Karpas-422 (cell line): ENCODE measurements at regions not wholly inside any gene's neighbourhood (a gene's known extent, or its start where the extent isn't known, plus 50 kb on each side); places are given as distances from the start of the nearest gene placed in this dataset.
"Not testable (repeated sequence)": the region's sequence is repeated elsewhere in the genome, so short reads cannot be mapped to it uniquely, and the experiment has no call there.

Experiments
- DNase-seq: peaks from one replicate; pipeline ENCODE4 v3.0.0-alpha.2; 2015
- H2AFZ ChIP-seq: fragments of 200-600 bp; sonication (generic); 2 replicates; pipeline ENCODE4 v1.6.1; 2014; ENCODE audit warnings: antibody characterized with exemption, low read length, mixed read lengths
- H3K27ac ChIP-seq: fragments of 200-600 bp; sonication (generic); 2 replicates; pipeline ENCODE4 v1.5.1; 2014; ENCODE audit warnings: mild to moderate bottlenecking, low read length, moderate library complexity
- H3K27me3 ChIP-seq: fragments of 200-600 bp; sonication (generic); 2 replicates; pipeline ENCODE4 v1.6.1; 2014; ENCODE audit warnings: low read length, mixed read lengths
- H3K36me3 ChIP-seq: fragments of 200-600 bp; sonication (generic); 2 replicates; pipeline ENCODE4 v1.6.1; 2014; ENCODE audit warnings: low read length, mixed read lengths; ENCODE audit not compliant: insufficient read depth
- H3K4me1 ChIP-seq: fragments of 200-600 bp; sonication (generic); 2 replicates; pipeline ENCODE4 v1.6.1; 2014; ENCODE audit warnings: mild to moderate bottlenecking, low read length, mixed read lengths
- H3K4me2 ChIP-seq: fragments of 200-600 bp; sonication (generic); 2 replicates; pipeline ENCODE4 v1.6.1; 2014; ENCODE audit warnings: low read length, low read depth, mild to moderate bottlenecking; ENCODE audit not compliant: poor library complexity, severe bottlenecking
- H3K4me3 ChIP-seq: fragments of 200-600 bp; sonication (generic); 2 replicates; pipeline ENCODE4 v1.5.1; 2014; ENCODE audit warnings: mild to moderate bottlenecking, antibody characterized with exemption, low read length, mixed read lengths
- H3K79me2 ChIP-seq: fragments of 200-600 bp; sonication (generic); 2 replicates; pipeline ENCODE4 v1.6.1; 2014; ENCODE audit warnings: mild to moderate bottlenecking, low read length, mixed read lengths
- H3K9ac ChIP-seq: fragments of 200-600 bp; sonication (generic); 2 replicates; pipeline ENCODE4 v1.6.0; 2014; ENCODE audit warnings: low read length
- H3K9me2 ChIP-seq: fragments of 200-600 bp; sonication (generic), shearing (Covaris generic); replicated peaks from 2 replicates; pipeline ENCODE4 v1.6.0; 2014; ENCODE audit warnings: mild to moderate bottlenecking, low read length, moderate library complexity; ENCODE audit not compliant: insufficient read depth
- H3K9me3 ChIP-seq: fragments of 300-700, 200-600 bp; sonication (generic); 2 replicates; pipeline ENCODE4 v1.6.1; 2014; ENCODE audit warnings: low read length, mixed read lengths
- H4K20me1 ChIP-seq: fragments of 200-600 bp; sonication (generic); 2 replicates; pipeline ENCODE4 v1.6.1; 2014; ENCODE audit warnings: mild to moderate bottlenecking, antibody characterized with exemption, low read length, low read depth; ENCODE audit not compliant: insufficient read depth

DNA sequence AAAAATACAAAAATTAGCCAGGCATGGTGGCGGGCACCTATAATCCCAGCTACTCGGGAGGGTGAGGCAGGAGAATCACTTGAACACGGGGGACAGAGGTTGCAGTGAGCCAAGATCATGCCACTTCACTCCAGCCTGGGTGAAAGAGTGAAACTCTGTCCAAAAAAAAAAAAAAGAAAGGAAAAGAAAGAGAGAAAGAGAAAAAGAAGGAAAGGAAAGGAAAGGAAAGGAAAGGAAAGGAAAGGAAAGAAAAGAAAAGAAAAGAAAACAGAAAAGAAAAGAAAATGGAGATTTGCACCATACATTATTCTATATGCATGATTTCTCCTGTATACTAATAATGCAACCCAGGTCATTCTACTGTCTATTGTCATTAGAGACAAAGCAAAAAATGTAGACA lies 421.5 kb downstream of the PCDH19 start:
- H2AFZ ChIP-seq, DNase-seq, H3K4me1 ChIP-seq, H3K9ac ChIP-seq, H3K9me2 ChIP-seq, H3K4me3 ChIP-seq, H3K9me3 ChIP-seq, H3K27ac ChIP-seq, H3K4me2 ChIP-seq, H3K79me2 ChIP-seq, H4K20me1 ChIP-seq, H3K36me3 ChIP-seq, H3K27me3 ChIP-seq: not testable (repeated sequence)

- no peaks in the 10 kb centered on the region for H3K4me1 ChIP-seq
- no peak overlapping the region for H3K4me3 ChIP-seq
- H3K36me3 ChIP-seq, result no peaks in the 10 kb centered on the region
- no peak overlapping the region for H2AFZ ChIP-seq
- no peak overlapping the region for H3K27ac ChIP-seq
- no peaks in the 10 kb centered on the region; the same call in 1 of the 2 replicates for H3K9me2 ChIP-seq
- H3K27me3 ChIP-seq, result no peaks in the 10 kb centered on the region
- H4K20me1 ChIP-seq, result no peaks in the 10 kb centered on the region
- no peaks in the 10 kb centered on the region for H3K79me2 ChIP-seq
- no peak overlapping the region for H3K4me2 ChIP-seq
- no peaks in the 10 kb centered on the region for H3K9me3 ChIP-seq
- DNase-seq, result no peak
- no peak overlapping the region for H3K9ac ChIP-seq
Measured at GRCh38 chrX:99973572-99974226, 436.4 kb downstream of the PCDH19 start.

DNA sequence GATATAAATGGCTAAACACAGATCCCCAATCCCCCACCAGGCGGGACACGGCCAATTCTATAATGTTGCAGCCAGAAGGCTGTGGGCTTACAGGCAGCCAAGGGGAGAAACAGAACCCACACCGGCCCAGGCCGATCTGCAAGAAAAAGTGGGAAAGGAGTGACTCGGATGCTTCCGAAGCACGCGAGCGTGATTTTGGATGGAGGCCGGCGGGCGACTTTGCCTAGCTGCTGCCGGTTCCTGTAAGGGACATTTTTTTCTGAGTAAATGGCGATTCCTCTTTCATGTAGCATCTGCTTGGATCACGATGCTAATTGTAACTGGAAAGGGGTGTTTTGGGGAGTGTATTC lies 470.2 kb downstream of the PCDH19 start:
- Histone ChIP-seq H3K9ac (no peak overlapping the region), H3K4me3 (no peak overlapping the region), H4K20me1 (no peaks in the 10 kb centered on the region), H3K4me2 (no peak overlapping the region), H3K9me2 (no peaks in the 10 kb centered on the region), H3K27ac (no peak overlapping the region), H3K36me3 (no peaks in the 10 kb centered on the region), H3K79me2 (no peaks in the 10 kb centered on the region), H3K27me3 (no peaks in the 10 kb centered on the region), H2AFZ (no peak overlapping the region), H3K9me3 (no peaks in the 10 kb centered on the region), H3K4me1 (no peaks in the 10 kb centered on the region)
- no peak for DNase-seq

DNA sequence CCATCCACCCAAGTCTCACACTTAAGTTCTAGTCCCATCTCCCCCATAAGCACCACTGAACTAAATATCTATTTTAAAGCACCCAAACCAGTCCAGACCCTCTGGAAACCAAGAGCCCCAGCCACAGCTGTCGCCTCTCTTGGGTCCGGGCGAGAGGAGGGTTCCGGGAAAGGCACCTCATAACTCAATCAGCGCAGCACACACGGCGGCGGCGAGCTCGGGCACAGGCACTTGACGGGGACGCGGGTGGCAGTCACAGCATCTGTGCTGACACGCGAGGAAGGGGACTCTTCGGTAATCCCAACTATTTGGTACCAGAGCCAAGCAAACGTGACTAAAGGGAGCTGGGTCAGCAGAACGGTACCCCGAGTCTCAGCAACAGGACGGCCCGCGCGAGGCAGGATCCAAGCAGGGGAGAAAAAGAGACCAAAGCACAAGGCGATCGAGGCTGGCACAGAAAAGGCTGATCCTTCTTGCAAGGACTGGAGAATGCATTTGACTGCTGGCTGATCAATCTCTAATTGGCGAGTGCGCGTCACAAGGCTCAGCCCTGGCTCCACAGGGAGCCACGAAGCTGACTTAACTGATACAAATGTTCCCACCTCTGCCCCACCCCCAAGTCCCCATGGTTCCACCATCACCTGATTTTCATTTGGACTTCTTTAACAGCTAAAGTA lies 470.7 kb downstream of the PCDH19 start:
- not testable (repeated sequence) for H3K27ac ChIP-seq, H3K4me1 ChIP-seq, H2AFZ ChIP-seq, H4K20me1 ChIP-seq, H3K4me2 ChIP-seq, H3K9me3 ChIP-seq, H3K9me2 ChIP-seq, H3K27me3 ChIP-seq, H3K4me3 ChIP-seq, H3K9ac ChIP-seq, H3K36me3 ChIP-seq, H3K79me2 ChIP-seq, DNase-seq

GRCh38 chrX:99938464-99938863 lies 471.6 kb downstream of the PCDH19 start:
- Histone ChIP-seq H3K9me2 (no peaks in the 10 kb centered on the region), H2AFZ (no peak overlapping the region), H3K27me3 (no peaks in the 10 kb centered on the region), H3K36me3 (no peaks in the 10 kb centered on the region), H3K4me1 (no peaks in the 10 kb centered on the region), H3K27ac (no peak overlapping the region), H4K20me1 (no peaks in the 10 kb centered on the region), H3K4me2 (no peak overlapping the region), H3K4me3 (no peak overlapping the region), H3K79me2 (no peaks in the 10 kb centered on the region), H3K9me3 (no peaks in the 10 kb centered on the region), H3K9ac (no peak overlapping the region)
- no peak for DNase-seq

GRCh38 chrX:99933865-99934264 lies 476.2 kb downstream of the PCDH19 start:
- Histone ChIP-seq H3K4me2 (no peak overlapping the region), H3K4me1 (no peaks in the 10 kb centered on the region), H3K9me3 (no peaks in the 10 kb centered on the region), H3K27me3 (no peaks in the 10 kb centered on the region), H2AFZ (no peak overlapping the region), H3K4me3 (no peak overlapping the region), H3K36me3 (no peaks in the 10 kb centered on the region), H3K9ac (no peak overlapping the region), H3K79me2 (no peaks in the 10 kb centered on the region), H3K9me2 (no peaks in the 10 kb centered on the region), H4K20me1 (no peaks in the 10 kb centered on the region), H3K27ac (no peak overlapping the region)
- DNase-seq, result no peak

GRCh38 chrX:99914635-99915034 lies 495.4 kb downstream of the PCDH19 start:
- Histone ChIP-seq H3K9me2 (no peaks in the 10 kb centered on the region), H4K20me1 (no peaks in the 10 kb centered on the region), H3K79me2 (no peaks in the 10 kb centered on the region), H3K27ac (no peak overlapping the region), H3K4me3 (no peak overlapping the region), H3K4me1 (no peaks in the 10 kb centered on the region), H3K27me3 (no peaks in the 10 kb centered on the region), H2AFZ (no peak overlapping the region), H3K9ac (no peak overlapping the region), H3K4me2 (no peak overlapping the region), H3K9me3 (no peaks in the 10 kb centered on the region), H3K36me3 (no peaks in the 10 kb centered on the region)
- DNase-seq, result no peak

DNA sequence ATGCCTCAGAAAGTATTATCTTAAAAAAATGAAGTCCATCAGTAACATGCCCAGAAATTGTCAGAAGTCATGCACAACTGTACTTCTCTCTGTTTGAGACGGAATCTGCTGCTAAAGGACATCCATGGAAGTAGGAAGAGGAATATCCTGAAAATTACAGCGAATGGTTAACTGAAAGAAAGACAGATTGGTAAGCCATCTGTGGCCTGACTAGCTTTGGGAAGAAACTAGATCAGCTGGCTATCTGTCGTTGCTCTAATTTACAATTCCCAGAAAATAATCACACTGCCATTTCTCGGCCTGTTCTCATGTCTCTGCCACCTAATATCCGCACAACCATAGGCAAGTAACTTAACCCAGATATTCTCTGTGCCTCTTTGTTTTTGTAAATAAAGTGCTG lies 496.5 kb downstream of the PCDH19 start:
- Histone ChIP-seq H3K9ac (no peak overlapping the region), H4K20me1 (no peaks in the 10 kb centered on the region), H3K27me3 (no peaks in the 10 kb centered on the region), H3K27ac (no peak overlapping the region), H3K36me3 (no peaks in the 10 kb centered on the region), H2AFZ (no peak overlapping the region), H3K9me2 (no peaks in the 10 kb centered on the region), H3K9me3 (no peaks in the 10 kb centered on the region), H3K4me1 (no peaks in the 10 kb centered on the region), H3K4me2 (no peak overlapping the region), H3K4me3 (no peak overlapping the region), H3K79me2 (no peaks in the 10 kb centered on the region)
- no peak for DNase-seq
